AG10803 (cell line): ENCODE measurements at regions not wholly inside any gene's neighbourhood (a gene's known extent, or its start where the extent isn't known, plus 50 kb on each side); places are given as distances from the start of the nearest gene placed in this dataset.

Source experiments
- DNase-seq: peaks from one replicate; pipeline ENCODE4 v3.0.0; 2010; ENCODE audit warnings: low read depth
- H3K4me3 ChIP-seq: 2 replicates; pipeline ENCODE4 v1.5.1; 2011; ENCODE audit warnings: mild to moderate bottlenecking, low read length, control low read depth
- CTCF ChIP-seq: conservative IDR thresholded peaks from 2 replicates; pipeline ENCODE4 v1.5.1; 2011; ENCODE audit warnings: mild to moderate bottlenecking, low read length, control low read depth, inconsistent platforms

GRCh38 chr6:71496722-71497033 is 208.1 kb downstream of the OGFRL1 start:
- no peak for DNase-seq
- TF ChIP-seq CTCF = no peak
- H3K4me3 ChIP-seq = no peak overlapping the region

GRCh38 chr6:71498638-71499037 is 210.0 kb downstream of the OGFRL1 start:
- TF ChIP-seq CTCF = no peak
- no peak for DNase-seq

GRCh38 chr6:71499667-71500066 is 211.1 kb downstream of the OGFRL1 start:
- no peak for DNase-seq

More at GRCh38 chr6:71498638-71499037, 210.0 kb downstream of the OGFRL1 start:
- H3K4me3 ChIP-seq = no peak overlapping the region

GRCh38 chr6:71502168-71502567 is 213.6 kb downstream of the OGFRL1 start:
- DNase-seq = no peak
- H3K4me3 ChIP-seq = no peak overlapping the region
- TF ChIP-seq CTCF = no peak

More at GRCh38 chr6:71499667-71500066, 211.1 kb downstream of the OGFRL1 start:
- TF ChIP-seq CTCF = no peak
- no peak overlapping the region for H3K4me3 ChIP-seq

GRCh38 chr6:71502956-71503355 is 214.3 kb downstream of the OGFRL1 start:
- no peak for TF ChIP-seq CTCF
- DNase-seq = no peak
- H3K4me3 ChIP-seq = no peak overlapping the region

GRCh38 chr6:71507183-71507582 is 218.6 kb downstream of the OGFRL1 start:
- no peak overlapping the region for H3K4me3 ChIP-seq
- TF ChIP-seq CTCF = no peak
- no peak for DNase-seq

- H3K4me3 ChIP-seq = no peak overlapping the region
- TF ChIP-seq CTCF = no peak
- no peak for DNase-seq
Measured at GRCh38 chr6:71509191-71510005, 220.8 kb downstream of the OGFRL1 start.
